NCI-H2196 (cell line): ENCODE measurements at regions not wholly inside any gene's neighbourhood (a gene's known extent, or its start where the extent isn't known, plus 50 kb on each side); places are given as distances from the start of the nearest gene placed in this dataset.
"Not testable (repeated sequence)": the region's sequence is repeated elsewhere in the genome, so short reads cannot be mapped to it uniquely, and the experiment has no call there.

Experiments
- DNase-seq: peaks from one replicate; lab custom pipeline; 2025; ENCODE audit not compliant: unreplicated experiment; lab: John Stamatoyannopoulos, UW

- no peak for DNase-seq
These were observed 171.2 kb downstream of the TMEM167A start for GRCh38 chr5:82905986-82906385.

- no peak for DNase-seq
These were observed 175.8 kb downstream of the TMEM167A start for GRCh38 chr5:82901281-82901888.

- no peak for DNase-seq
These were observed 182.5 kb downstream of the TMEM167A start for GRCh38 chr5:82894716-82895115.

GRCh38 chr5:82889088-82889487, 188.1 kb downstream of the TMEM167A start:
- DNase-seq, result no peak

GRCh38 chr5:82886911-82887310, 190.3 kb downstream of the TMEM167A start:
- DNase-seq, result no peak

GRCh38 chr5:82885627-82886389, 191.4 kb downstream of the TMEM167A start:
- no peak for DNase-seq

- no peak for DNase-seq
These were observed 192.2 kb downstream of the TMEM167A start for GRCh38 chr5:82884821-82885471.

GRCh38 chr5:82882316-82882715, 194.9 kb downstream of the TMEM167A start:
- no peak for DNase-seq

GRCh38 chr5:82881571-82882174, 195.5 kb downstream of the TMEM167A start:
- DNase-seq, result no peak

GRCh38 chr5:82879089-82879488, 198.1 kb downstream of the TMEM167A start:
- no peak for DNase-seq

GRCh38 chr5:82873452-82873851, 203.7 kb downstream of the TMEM167A start:
- no peak for DNase-seq

- DNase-seq, result not testable (repeated sequence)
These were observed 204.6 kb downstream of the TMEM167A start for GRCh38 chr5:82872321-82873288.

GRCh38 chr5:82865625-82866024, 211.6 kb downstream of the TMEM167A start:
- DNase-seq, result no peak

- DNase-seq, result no peak
These were observed 213.9 kb downstream of the TMEM167A start for GRCh38 chr5:82863266-82863665.

- DNase-seq, result no peak
These were observed 214.5 kb downstream of the TMEM167A start for GRCh38 chr5:82862711-82863110.

- DNase-seq, result no peak
These were observed 214.9 kb downstream of the TMEM167A start for GRCh38 chr5:82862261-82862660.

- no peak for DNase-seq
These were observed 215.5 kb downstream of the TMEM167A start for GRCh38 chr5:82861701-82862100.

- no peak for DNase-seq
These were observed 217.6 kb downstream of the TMEM167A start for GRCh38 chr5:82859451-82860140.

GRCh38 chr5:82858151-82859025, 218.8 kb downstream of the TMEM167A start:
- DNase-seq, result no peak
